HG03469 (cell line): ENCODE measurements at regions not wholly inside any gene's neighbourhood (a gene's known extent, or its start where the extent isn't known, plus 50 kb on each side); places are given as distances from the start of the nearest gene placed in this dataset.
"Not testable (repeated sequence)": the region's sequence is repeated elsewhere in the genome, so short reads cannot be mapped to it uniquely, and the experiment has no call there.

Source experiments
- ATAC-seq: cut with Tn5 transposase; IDR thresholded peaks from one replicate; pipeline ENCODE4 v1.9.1; 2021; ENCODE audit warnings: mild to moderate bottlenecking, moderate library complexity, moderate number of reproducible peaks; ENCODE audit not compliant: unreplicated experiment

DNA sequence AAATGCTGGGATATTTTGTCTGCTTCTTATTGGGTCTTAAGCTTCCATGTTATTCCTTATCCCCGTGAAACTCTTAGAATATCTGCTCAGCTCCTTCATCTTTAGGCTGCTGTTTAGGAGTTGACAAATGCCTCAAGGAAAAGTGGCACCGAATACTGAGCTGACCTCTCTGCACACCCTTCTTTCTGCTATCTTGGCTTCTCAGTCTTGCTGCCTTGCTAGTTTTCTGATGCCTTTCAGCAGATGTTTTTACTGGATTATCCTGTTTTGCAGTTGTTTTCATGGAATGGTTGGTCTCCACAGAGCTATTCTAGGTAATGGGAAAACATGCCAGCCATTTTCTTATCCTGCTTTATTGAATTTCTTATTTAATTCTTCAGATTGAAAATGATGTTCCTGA is 86.3 kb downstream of the GYPE start:
- ATAC-seq: no peak

DNA sequence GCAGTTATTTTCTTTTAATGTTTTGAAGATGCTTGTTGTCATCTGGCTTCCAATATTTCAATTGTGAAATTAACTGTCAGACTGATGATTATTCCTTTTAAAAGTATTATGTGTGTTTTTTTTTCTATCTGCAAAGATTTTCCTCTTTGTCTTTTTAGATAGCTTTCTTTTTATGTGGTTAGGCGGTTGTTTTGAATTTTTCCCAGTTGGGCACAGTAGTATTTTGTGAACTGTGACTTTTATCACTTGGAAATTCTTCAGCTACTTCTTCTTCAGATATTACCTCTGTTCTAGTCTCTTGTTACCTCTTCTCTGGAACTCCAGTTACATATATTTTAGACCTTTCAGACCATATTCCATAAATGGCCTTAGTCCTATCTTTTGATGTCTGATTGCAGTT is 87.5 kb downstream of the GYPE start:
- not testable (repeated sequence) for ATAC-seq

DNA sequence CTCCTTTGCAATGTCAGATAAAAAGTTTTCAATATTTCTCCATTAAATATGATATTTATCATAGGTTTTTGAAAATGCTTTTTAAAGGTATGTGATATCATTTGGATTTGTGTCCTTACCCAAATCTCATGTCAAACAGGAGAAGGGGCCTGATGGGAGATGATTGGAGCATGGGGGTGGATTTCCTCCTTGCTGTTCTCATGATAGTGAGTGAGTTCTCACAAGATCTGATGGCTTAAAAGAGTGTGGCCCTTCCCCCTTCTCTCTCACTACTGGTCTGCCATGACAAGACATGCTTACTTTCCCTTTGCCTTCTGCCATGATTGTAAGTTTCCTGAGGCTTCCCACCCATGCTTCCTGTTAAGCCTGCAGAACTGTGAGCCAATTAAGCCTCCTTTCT is 90.0 kb downstream of the GYPE start:
- not testable (repeated sequence) for ATAC-seq

DNA sequence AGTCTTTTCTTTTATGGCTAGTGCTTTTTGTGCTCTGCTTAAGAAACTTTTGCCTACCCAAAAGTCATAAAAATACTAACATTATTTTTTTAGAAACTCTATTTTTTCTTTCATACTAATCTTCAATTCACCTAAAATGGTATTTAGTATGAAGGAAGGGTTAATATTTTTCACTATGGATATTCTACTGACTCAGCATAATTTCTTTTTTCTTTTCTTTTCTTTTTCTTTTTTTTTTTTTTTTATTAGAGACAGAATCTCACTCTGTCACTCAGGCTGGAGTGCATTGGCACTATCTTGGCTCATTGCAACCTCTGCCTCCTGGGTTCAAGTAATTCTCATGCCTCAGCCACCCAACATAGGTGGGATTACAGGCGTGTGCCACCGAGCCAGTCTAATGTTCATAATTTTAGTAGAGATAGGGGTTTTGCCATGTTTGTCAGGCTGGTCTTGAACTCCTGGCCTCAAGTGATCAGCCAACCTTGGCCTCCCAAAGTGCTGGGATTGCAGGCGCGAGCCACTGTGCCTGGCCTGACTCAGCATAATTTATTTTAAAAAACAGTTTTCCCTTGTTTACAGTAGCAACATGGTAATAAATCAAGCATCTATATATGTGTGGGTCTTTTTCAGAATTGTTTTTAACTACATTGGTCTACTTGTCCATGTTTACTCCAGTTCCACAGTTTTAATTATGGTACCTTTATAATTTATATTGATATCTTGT is 91.8 kb downstream of the GYPE start:
- ATAC-seq: not testable (repeated sequence)

DNA sequence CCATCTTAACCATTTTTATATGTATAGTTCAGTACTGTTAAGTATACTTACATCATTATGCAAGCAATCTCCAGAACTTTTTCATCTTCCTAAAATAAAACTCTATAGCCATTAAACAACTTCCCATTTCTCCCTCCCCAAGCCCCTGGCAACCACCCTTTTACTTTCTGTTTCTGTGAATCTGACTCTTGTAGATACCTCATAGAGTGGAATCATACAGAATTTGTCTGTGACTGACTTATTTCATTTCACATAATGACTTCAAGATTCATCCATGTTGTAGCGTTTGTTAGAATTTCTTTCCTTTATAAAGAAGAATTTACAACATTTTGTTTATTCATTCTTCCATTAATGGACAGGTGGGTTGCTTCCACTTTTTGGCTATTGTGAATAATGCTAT is 91.2 kb upstream of the FREM3 start:
- not testable (repeated sequence) for ATAC-seq

DNA sequence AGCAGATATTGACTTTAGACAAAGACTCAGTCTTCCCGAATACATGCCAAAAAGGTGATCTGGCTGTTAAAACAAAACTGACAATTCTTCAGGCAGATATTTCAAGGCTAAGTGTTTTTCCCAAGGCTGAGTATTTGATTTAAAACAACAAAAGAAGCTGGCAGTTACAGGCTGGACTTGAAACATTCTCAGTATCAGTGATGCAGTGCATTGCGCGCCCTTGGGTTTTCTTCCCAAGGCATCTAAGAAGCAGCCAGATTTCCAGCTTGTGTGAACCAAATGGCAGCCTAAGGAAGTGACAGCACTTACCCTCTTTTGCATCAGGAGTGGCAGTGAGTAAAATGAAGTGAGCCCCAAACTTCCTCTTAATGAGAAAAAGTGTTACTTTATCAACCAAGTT is 90.0 kb upstream of the FREM3 start:
- ATAC-seq: not testable (repeated sequence)

DNA sequence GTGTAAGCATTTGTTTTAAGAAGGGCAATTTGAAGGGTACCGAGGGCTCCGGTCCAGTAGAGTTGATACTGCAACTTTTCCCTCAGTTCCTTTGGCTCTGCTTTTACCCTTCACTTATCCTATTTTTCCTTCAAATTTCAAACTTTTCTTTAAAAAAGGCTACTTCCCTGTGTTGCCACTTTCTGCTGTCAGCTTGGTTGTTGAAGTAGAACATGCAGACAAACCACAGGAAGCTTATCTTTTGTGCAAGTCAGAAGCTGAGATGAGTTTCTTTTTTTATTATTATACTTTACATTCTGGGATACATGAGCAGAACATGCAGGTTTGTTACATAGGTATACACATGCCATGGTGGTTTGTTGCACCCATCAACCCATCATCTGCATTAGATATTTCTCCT is 89.1 kb upstream of the FREM3 start:
- not testable (repeated sequence) for ATAC-seq

DNA sequence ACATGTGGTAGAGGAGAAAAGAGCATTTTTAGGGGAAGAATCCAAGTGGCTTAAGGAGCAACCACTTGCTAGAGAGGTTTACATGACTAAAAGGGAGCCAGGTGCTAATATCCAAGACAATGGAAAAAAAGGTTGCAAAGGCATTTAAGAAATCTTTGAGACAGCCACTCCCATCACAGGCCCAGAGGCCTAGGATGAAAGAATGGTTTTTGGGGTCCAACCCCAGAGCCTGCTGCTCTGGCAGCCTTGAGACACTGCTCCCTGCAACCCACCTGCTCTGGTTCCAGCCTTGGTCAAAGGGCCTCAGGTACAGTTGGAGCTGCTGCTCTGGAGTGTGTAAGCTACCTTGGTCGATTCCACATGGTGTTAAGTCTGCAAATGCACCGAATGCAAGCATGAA is 84.1 kb upstream of the FREM3 start:
- ATAC-seq: no peak

DNA sequence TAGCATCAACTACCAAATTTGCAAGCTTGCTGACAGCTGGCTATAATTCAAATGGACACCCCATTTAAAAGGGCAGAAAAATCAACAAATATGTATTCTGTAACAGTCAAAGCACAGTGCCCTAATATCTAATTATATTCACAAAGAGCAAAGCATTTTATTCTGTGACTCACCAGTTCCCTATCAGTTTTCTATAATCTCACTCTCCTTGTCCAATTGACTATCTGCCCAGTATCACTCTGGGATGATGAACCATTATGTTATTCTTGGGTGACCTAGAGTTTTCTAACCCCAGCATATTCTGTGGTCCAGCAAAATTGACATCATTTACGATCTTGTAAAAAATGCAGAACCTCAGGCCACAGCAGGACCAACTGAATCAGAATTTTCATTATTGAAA is 82.0 kb upstream of the FREM3 start:
- no peak for ATAC-seq

DNA sequence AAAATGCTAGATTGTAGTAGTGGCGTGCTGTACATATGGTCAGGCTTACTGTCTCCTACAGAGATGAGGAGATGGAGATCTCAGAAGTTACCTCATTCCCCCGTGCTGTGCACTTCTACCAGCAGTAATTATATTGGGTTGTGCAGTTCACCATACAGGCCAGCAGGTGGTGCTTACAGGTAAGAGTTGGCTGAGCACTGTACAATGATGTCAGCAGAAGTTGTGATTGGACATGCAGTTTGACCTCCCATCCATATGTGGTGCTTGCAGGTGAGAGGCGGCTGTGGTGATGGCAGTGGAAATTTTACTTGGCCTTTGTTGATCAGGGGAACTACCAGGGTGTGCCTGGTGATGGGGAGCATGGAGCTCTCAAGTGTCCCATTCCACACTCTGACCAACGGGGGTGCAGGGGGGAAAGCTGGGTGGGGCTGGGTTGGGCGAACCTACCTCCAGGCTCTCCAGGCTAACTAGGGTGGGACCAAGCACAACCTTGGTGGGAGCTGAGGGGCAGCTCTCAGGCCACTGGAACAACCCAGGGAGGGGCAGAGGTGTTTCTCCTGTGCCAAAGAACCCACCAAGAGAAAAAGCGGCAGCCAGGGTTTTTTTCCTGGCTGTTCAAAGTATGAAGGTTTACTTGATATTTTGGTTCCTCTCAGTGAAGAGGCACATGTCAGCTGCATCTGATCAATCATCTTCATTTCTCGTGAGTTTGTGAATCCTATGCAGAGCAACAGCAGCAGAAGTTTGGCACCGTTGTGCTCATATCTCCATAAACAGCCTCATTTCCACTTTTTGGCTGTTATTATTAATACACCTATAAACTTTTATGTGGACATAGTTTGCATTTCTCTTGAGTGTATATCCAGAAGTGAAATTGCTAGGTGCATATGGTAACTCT is 73.8 kb upstream of the FREM3 start:
- peak; percentile 100 for ATAC-seq

DNA sequence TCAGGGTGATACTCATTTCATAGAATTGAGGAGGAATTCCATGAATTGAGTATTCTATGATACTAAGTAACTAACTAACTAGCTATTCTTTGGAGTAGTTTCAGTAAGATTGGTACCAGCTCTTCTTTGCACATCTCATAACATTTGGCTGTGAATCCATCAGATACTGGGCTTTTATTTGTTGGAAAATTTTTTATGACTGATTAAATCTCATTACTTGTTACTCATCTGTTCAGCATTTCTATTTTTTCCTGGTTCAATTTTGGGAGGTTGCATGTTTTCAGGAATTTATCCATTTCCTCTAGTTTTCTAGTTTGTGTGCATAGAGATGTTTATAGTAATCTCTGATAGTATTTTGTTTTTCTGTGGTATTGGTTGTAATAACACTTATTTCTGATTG is 70.8 kb upstream of the FREM3 start:
- ATAC-seq: no peak

DNA sequence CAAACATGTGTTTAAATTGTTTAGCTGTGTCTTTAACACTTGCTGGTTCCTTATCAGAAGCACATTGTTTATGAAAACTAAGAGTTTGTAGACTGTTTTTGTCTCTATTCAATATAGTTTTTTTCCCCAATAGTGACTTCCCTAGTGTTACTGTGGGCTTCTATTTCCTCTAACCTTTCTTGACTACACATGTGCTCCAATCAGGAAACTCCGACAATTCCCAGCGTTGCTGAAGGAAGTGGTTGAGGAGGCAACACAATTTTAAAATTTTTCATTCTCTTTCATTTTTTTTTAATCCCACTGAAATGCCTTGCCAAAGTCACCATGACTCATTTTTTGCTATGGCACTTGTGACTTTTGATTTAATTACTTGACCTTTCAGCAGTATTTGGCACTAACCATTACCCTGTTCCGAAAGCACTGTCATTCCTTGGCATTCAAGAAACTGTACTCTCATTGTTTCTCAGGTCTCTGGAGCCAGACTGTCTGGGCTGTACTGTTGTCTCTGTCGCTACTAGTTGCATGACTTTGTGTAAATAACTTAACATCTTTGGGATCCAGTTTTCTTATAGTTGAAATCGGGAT is 67.6 kb upstream of the FREM3 start:
- ATAC-seq: no peak

DNA sequence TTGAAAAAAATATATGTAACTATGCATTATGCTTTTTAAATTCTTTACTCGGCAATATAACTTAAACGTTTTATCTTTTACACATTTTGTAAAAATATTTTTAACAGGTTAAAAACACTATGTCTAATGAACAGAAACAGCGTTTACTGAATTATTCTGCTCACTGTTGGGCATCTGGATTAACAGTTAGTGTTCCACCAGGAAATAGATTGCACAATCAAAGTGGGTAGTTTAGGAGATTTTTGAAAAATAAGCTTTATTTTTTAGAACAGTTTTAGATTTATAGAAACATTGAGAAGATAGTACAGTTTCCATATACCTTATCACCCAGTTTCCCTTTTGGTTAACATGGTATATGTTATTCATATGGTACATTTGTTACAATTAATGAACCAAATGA is 63.1 kb upstream of the FREM3 start:
- ATAC-seq: no peak

DNA sequence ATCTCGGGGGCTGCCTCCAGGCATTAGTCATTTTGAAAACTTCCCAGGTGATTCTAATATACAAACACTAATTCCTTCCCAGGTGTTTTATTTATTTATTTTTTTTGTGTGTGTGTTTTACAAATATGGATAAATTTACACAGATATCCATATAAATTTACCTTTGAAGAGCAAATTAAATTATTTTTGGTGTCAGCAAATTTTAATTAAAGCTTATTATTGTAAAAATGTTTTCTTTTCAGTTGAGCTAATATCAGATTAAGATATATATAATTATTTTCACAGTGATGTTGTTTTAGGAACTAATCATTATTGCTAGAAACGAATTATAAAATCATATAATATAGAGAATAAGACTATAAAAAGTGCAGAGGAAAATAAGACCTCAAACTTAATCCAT is 62.0 kb upstream of the FREM3 start:
- no peak for ATAC-seq
